HG03060 (cell line): ENCODE measurements at regions not wholly inside any gene's neighbourhood (a gene's known extent, or its start where the extent isn't known, plus 50 kb on each side); places are given as distances from the start of the nearest gene placed in this dataset.

Experiments used
- ATAC-seq: cut with Tn5 transposase; IDR thresholded peaks from one replicate; pipeline ENCODE4 v1.9.1; 2021; ENCODE audit warnings: low read depth, moderate number of reproducible peaks; ENCODE audit not compliant: unreplicated experiment

DNA sequence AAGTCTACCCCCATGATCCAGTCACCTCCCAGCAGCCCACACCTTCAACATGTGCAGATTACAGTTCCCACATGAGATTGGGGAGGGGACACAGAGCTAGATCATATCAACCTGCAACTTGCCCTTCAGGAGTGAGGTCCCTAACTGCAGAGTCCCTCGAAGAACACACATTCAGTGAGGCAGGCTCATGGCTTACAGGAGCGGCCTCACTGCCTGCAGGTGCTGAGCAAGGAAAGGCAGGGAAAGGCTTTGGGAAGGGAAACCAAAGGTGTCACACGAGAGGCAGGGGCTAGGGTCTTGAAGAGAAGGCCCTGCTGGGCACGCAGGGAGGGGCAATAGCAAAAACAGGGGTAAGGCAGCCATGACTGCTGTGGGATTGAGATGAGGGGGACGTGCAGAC is 182.4 kb upstream of the CHRNA7 start:
- ATAC-seq = no peak

DNA sequence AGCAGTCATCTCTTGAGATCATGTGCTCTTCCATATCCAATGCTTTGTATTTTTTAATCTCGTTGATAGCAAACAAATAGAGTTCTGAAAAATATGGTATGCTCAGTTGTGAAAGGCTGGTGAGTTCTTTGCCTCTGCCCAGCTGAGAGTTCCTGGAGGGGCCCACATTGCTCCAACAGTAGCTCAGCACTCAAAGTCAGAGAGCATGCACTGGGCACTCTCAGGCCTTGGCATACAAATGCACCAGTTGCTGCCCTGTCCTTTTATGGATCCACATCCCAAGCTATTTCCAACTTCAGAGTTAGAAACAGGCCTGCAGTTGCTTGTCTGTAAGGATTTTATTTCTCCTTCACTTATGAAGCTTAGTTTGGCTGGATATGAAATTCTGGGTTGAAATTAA is 181.7 kb upstream of the CHRNA7 start:
- ATAC-seq = no peak

DNA sequence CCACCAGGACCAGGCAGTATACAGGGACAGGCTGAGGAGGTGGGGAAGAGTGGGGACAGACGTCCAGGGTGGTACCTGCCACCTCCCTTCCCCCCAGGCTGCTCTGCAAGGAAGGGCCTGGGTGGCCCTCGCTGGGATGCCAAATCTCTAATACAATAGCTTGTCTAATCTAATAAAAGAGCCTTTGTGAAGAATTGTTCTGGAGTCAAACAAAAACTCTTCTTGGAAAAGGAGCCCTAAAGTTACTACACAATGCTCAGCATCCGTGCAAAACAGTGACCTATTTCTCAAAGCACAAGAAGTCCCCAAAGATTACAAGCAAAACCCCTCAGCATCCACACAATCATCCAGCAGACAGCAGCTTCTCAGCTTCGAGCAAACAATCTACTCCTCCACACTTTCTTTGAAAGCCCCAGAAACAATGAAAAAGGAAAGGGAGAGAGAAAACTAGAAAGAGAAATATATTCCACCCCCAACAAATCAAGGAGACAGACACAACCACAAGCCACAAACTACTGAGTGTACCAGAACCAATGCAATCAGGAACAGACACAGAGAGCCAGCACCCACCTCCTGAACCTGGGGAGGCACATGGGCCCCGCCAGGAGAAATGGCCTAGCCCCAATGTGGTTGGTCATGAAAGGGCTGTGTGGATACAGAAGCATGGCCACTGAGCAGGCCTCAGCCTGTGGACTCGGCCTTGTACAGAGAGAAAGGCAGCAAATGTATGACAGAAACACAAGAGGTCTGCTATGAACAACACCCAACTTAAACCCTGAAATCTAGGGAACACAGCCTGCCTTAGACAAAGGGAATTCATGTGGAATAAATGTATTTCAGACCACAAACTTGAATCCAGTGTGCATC is 177.1 kb upstream of the CHRNA7 start:
- no peak for ATAC-seq

DNA sequence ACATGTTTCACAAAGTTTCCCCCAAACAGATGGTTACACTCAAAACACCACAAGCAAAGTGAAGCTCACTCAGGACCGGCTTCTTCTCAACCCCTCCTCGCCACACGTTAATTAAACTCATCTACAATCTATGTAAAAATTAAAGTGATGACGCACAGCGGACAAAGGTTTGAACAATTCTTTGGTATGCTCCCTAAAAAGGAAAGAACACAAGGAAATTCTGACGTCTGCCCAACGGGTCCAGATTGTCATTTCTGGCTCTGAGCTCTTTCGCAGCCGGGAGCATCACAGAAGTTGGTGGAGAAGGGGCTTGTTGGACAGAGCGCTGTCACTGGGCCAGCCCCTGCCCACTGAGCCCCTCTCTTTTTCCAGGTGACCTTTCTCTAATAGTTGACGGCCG is 173.7 kb upstream of the CHRNA7 start:
- no peak for ATAC-seq

DNA sequence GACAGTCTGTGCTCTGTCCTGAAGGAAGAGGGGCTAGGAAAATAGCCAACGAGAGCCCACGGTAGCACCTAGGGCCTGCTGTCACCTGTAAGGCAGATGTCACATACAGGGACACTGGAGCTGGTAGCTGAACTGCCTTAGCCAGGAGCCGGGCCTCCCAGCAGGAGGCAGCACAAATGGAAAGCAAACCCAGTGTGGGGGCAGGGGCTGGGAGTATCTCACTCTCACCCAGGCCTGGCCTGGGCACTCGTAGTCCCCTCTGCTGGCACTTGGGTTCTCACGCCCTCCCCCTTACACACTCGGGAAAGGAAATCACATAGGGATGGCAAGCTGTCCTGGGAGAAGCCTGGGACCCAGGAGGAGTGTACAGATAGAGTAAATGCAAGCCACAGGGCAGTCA is 173.1 kb upstream of the CHRNA7 start:
- no peak for ATAC-seq

DNA sequence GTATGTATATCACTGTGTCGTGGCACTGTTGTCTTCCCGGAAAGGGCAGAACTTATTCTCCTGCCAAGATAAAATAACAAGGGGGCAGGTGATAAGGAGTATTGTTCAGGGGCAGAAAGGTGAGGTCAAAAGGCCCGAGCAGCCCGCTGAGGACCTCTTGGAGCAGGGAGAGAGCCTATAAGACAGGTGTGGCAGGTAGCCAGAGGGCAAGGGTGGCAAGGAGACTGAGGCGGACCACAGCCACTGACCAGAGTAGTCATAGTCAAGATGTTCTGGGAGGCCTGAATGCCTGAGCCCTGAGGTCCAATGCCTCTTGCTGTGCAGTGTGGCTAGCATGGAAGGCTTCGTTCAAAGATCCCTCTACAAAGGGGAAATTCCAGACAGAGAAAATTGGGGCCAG is 172.3 kb upstream of the CHRNA7 start:
- no peak for ATAC-seq

DNA sequence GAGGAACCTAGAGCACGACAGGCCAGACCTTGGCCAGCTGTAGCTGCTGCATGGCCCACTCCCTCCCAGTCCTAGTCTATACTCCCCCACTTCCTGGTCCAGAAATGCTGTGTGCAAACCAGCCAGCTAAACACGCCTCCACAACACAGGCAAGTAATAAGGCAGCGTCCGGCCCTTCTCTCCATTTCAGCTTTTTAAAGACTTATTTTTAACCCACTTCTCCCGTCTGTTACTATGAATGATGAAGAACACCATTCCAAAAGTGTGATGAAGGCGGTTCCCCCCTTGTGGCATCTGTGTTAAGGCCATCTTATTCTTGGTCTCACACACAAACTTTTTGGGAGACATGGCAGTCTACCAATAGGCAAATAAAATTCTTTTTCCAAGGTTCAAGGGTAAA is 164.1 kb upstream of the CHRNA7 start:
- ATAC-seq = no peak

DNA sequence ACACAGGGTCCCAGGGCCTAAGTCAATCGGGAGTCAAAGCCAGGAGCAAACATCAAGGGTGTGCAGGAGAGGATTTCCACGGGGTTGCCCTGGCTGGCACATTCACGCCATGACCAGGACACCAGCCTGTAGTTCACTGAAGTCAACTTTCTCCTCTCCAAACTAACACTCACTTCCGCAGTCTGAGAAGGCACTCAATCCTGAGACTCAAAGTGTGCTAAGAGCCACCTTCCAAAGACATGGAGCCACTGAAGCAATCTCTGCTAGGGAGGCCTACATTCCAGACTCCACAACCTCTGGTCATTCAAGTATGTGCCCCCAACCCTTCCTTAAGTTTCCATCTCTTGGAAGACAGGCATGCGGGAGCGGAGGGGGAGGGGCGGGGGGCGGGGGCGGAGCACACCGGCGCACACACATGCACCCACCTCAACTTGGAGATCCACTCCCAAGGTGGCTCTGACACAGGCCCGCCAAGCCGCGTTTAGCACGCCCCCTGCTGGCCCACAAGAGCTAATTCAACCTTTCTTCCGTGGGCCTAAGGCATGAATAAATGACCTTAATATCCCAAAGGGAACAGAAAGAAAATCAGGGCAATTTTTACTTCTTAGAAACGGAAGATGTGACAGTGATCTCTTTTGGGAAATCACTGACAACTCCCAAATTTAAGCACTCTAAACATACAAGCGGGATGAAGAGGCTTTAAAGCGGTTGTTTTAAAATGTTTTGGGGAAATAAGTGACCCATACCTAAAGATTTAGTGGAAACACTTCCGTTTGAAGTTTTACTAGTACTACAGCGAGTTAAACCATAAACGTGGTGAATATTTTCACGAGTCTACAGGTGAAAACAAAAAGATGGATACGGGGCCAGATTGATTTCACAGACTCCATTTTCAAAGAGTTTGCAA is 162.5 kb upstream of the CHRNA7 start:
- no peak for ATAC-seq

DNA sequence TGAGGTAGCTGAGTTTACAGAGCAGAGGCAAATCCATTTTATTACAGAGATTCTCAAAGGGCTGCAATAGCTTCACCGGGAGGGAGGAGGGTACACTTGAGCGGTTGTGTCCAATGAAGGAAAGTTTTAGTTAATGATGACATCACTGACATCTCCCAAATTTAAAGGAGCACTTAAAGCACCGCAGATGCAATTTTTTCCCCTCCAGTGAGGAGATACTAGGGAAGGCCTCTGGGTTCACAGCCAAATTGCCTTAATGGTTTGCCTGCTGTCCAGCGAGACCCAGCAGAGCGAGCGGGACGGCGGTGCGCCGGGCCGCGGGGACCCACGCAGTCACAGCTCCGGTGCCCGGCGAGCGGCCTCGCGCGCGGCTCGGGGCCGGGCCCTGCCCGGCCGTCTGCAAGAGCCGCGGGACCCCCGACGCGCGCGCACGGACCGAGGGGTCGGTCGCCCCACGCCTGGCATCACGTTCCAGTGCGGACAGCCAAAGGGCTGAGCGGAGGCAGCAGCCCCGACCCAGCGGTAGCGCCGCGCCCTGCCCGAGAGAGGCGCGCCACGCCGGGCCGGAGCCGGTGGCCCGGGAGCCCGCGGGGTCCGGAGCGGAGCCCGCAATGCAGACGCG is 160.5 kb upstream of the CHRNA7 start:
- ATAC-seq = no peak

DNA sequence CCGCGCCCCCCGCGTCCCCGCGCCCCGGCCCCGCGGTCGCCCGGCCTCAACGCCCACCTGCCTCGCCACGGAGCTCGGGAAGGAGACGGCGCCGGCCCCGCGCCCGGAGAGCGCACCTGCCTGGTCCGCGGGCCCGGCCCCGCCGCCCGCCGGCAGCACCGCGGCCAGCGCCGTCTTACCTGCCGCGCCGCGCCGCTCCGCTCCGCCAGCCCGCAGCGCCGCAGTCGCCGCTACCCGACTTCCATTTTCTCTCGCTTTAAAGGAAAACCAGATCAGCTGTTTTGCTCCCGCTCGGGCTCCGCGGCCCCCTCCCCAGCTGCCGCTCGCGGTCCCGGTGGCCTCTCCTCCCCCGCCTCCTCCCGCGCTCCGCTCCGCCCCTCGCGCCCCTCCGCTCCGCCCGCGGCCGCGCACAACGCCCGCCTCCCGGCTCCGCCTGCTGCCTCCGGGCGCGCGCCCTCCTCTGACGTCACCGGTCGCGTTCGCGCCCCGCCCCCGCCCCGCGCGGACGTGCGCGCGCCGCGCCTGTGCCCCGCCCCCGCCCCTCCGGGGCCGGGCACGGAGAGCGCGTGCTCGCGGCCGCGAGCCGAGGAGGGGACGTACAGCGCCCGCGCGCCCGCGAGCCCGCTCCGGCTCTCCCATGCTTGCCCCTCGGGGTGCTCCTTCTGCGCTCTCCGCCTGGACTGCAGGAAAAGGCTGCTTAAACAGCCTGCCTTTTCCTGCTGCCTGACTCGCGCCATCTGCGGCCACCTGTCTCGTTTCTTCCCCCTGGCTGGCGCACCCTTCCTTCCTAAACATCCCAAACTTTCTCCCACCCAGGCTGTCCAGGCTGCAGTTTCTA is 159.8 kb upstream of the CHRNA7 start, which contains the start of gene OTUD7A:
Gene OTUD7A, minus strand, starts transcription at position 346 of the 838 bp plus-strand sequence.
- ATAC-seq = no peak

DNA sequence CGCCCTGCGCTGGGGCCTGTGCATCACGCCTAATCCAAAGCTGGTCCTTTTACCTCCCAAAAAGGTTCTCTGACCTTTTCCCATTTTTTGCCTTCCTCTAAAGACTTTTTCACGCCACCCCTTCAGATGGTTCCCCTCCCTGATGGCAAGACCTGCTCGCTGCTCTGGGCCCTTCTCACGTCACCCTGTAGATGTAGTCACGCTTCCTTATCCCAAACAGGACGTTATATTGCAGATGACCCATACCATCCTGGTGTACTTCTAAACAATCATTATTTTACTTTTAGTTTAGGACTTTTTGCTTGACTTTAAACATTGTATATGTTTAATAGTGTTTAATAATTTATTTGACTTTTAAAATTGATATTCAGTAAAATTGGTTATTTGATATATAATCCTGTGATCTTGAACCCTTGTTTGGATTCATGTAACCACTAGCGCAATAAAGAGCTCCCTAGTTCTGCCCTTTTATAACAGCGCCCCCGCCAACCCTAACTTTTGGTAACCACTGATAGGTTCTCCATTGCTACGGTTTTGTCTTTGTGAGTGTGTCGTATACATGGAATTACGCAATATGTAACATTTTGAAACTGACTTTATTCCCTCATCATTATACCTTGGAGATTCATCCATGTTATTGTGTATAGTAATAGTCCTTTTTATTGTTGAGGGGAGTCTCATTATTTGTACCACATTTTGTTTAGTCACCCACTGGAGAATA is 159.0 kb upstream of the CHRNA7 start:
- no peak for ATAC-seq

DNA sequence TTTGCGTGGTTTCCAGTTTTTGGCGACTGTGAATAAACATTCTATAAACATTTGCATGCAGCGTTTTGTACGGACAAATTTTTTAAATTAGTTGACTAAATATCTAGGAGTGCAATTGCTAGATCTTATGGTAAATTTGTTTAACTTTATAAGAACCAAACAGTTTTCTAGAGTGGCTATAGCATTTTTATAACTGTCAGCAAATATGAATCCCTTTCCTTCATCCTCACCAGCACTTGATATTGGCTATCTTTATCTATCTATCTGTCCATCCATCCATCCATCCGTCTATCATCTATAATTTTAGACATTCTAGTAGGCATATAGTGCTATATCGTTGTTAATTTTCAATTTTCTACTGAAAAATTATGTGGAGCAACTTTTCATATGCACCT is 158.4 kb upstream of the CHRNA7 start:
- no peak for ATAC-seq

DNA sequence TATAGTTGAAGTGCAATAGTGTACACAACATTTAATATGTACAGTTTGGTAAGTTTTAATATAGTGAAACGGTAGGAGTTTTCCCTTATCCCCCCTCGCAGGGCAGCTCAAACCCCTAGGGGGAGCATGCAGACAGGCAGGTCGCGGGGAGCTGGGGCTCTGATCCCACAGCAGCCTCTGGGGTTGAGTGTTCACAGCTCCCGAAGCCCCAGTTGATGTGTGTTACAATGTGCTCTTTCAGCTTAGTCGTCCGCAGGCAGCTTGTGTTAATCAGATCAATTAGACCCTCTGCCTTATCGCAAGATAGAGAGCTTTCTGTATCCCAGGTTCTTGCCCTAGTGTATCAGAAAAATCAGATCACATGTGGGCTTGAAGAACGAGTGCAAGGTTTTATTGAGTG is 143.1 kb upstream of the CHRNA7 start:
- no peak for ATAC-seq

DNA sequence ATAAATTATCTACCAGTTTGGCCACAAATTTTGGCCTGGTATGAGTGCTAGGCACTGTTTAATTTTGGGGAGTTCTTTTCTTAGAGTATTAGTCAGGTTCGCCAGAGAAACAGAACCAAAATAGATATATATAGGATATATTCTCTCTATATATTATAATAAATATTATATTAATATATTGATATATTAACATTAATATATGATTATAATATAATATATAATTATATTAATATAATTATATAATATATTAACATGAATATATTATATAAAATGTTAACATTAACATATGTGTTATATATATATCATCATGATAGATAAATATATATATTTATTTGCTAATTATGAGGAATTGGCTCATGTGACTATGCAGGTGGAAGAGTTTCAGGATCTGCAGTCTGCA is 137.8 kb upstream of the CHRNA7 start:
- ATAC-seq = no peak

DNA sequence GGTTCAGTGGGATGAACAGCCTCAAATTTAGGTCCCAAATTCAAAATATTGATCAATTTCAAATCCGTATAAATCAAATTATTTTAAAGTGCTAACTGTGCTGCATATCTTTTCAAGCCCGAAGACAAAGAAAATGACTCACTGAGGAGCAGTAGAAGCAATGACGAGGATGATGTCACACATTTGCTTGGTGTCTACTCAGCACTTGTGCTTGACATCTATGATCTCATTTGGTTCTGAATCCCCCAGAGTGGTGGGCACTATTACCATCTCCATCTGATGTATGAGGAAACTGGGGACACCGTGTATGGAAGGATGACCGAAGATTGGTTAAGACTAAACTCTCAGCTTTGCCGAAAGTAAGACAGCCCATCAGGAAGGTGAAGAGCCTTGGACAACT is 136.5 kb upstream of the CHRNA7 start:
- no peak for ATAC-seq

DNA sequence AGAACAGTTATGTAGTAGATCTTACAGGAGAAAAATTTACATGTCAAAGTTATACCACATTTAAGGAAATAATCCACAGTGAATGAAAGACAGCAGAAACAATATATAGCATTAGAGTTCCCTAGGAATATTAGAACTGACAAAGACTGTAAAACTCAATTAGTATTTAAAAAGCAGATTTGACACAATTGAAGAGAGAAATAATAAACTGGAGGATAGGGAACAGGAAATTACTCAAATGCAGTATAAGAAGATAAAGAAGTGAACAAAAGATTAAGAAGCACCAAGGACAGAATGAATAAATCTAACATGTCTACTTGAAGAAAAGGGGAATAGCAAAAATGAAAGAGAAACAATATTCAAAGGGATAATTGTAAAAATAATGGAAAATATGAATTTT is 132.6 kb upstream of the CHRNA7 start:
- ATAC-seq = no peak

DNA sequence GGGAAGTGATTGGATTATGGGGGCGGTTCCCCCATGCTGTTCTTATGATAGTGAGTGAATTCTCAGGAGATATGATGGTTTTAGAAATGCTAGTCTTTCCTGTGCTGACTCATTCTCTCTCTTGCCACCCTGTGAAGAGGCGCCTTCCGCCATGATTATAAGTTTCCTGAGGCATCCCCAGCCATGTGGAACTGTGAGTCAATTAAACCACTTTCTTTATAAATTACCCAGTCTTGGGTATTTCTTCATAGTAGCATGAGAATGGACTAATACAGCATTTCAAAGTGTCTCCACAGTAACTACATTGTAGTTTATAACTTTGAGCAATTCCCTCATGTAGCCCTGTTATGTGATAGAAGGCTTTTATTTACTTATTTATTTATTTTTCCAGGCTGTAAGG is 128.8 kb upstream of the CHRNA7 start:
- ATAC-seq = no peak

DNA sequence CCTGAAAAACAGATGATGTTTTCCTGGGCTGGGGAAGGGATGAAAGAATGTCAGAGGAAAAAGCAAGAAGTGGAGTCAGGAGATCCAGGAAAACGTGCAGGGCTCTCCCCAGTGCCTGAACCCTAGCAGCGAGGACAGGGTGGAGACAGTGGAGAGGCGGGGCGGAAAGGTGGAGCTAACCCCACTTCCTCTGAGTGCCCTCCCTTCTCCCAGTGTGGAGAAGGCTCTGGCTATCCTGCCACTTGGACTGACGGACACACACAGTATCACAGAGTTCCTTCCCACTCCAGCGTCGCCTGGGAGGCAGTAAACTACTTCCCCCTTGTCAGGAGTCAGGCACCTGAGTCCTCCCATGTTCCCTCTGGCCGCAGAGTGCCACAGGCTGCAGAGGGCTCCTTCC is 125.3 kb upstream of the CHRNA7 start:
- no peak for ATAC-seq

DNA sequence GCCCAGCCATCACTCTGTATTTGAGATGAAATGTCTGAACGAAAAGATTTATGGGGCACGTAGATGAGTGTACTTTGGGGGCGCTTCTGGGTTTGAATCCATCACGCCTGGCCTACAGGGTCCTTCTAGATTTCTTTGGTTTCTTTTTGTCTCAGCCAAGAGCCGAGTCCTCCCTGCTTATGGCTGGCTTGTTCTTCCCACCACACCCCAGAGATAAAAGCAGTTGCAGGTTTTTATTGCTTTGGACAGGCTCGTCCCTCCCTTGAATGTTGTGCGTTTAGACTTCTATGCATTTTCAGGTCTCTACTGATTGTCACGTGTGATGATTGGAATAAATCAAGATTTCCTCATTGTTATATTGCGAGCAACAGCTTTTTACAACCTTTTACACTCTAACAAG is 104.8 kb upstream of the CHRNA7 start:
- ATAC-seq = no peak

DNA sequence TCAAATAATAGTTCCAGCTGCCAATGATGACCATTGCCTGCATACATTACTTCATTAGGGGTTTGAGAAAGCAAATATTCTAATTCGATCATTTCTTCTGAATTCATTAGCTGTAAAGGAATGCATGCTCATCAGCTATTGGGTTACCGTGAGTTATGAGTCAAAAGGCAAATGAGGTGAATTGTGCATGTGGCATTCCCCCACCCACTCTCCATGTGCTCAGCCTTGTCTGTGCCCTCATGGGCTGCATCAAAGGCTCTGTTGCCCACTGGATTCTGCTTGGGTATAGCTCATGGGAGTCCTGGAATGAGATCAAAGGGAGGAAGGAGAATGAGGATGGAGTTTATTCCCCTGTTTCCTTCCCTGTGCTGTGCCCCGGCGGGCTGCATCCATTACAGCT is 99.3 kb upstream of the CHRNA7 start:
- no peak for ATAC-seq
